ENCODE measurements at regions not wholly inside any gene's neighbourhood (a gene's known extent, or its start where the extent isn't known, plus 50 kb on each side); places are given as distances from the start of the nearest gene placed in this dataset.

DNA sequence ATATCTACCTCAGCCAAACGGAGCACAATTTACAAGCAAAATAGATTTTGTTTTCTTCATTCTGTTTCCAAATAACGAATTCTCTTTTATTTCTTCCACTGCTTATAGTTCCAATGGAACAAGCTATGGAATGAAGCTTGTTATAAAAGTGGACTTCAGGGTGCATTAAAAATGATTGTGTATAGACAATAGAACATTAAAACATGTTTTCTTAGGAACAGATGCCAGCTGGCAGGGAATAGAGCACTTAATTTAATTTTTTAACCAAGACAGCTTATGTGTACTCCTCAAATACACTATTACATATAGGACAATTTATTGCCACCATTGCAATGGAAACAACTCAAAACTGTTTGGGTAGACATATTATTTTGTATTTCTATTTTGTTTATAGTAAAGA lies 860.1 kb upstream of the TYRP1 start:
- TF ChIP-seq PHF8 (IDR thresholded peaks at IDR 0.05; ENCODE audit: borderline replicate concordance, low read depth) (no peak), TP53 (CRISPR knock-in tag; IDR thresholded peaks at IDR 0.05) (no peak), RARB (CRISPR knock-in tag; IDR thresholded peaks at IDR 0.05) (no peak), POLR2AphosphoS2 (conservative IDR thresholded peaks at IDR 0.05; ENCODE audit: low read length) (no peak), CTCF (IDR thresholded peaks at IDR 0.05) (no peak)

Measured in A549 (cell line).